AG08395 (cell line): ENCODE measurements at regions not wholly inside any gene's neighbourhood (a gene's known extent, or its start where the extent isn't known, plus 50 kb on each side); places are given as distances from the start of the nearest gene placed in this dataset.

Experiments used
- DNase-seq: peaks from one replicate; pipeline ENCODE4 v3.0.0; 2012; ENCODE audit warnings: mixed read lengths, low spot score

DNA sequence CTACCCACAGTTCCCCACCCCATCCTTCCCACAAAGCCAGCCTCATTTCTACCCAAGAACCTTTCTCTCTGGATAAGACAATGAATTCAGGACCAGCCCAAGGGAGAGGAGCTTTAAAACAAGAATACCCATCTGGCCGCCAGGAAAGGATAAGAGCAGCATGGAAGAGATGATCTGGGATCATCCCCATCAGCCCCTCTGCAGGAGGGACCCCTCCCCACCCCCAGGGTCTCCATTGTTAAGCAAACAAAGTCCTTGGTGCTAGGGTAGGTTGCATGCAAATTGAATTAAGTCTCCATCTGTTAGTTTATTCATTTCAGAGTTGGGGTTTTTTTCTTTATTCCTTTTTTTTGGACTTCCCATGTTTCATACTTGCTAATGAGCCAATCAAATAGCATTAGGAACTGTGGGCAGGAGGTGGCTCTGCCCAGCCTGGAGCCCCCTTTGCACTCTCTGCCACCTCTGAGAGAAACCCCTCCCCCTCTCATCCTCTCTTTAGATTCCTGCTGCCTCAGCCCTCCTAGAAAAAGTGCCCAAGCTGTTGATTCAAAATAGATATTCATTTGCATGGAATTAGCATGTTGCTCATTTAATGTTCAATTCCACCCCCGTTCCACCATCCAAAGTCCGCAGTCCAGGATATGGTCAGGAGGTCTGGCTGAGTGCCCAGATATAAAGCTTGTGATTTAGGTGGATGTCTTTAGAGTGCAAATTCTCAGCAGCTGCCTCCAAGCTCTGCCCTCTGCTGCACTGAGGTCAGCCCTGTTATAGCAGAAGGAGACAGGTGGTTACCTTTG, 138.5 kb upstream of the NCAM1 start:
- DNase-seq, result no peak

DNA sequence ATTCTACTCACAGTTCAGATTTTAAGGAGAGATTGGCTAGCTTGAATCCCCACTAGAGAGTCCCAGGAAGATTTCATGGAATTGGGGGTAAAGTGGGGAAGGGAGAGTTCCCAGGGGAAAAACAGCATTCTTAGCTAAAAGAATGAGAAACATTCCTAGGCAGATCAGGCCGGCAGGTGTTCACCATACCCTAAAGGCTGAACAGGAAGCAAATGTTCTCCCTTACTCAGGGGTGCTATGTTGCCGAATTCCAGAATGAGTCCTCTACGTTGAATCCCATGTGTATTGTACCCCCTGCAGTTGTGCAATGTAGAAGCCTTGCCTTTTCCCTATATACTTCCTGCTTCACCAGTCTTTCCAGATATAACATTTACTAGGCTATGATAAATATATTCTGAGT, 135.2 kb upstream of the NCAM1 start:
- DNase-seq, result no peak

- DNase-seq, result no peak
Measured at GRCh38 chr11:112826788-112827187, 134.4 kb upstream of the NCAM1 start.

- DNase-seq, result no peak
Measured at GRCh38 chr11:112828421-112828820, 132.8 kb upstream of the NCAM1 start.

DNA sequence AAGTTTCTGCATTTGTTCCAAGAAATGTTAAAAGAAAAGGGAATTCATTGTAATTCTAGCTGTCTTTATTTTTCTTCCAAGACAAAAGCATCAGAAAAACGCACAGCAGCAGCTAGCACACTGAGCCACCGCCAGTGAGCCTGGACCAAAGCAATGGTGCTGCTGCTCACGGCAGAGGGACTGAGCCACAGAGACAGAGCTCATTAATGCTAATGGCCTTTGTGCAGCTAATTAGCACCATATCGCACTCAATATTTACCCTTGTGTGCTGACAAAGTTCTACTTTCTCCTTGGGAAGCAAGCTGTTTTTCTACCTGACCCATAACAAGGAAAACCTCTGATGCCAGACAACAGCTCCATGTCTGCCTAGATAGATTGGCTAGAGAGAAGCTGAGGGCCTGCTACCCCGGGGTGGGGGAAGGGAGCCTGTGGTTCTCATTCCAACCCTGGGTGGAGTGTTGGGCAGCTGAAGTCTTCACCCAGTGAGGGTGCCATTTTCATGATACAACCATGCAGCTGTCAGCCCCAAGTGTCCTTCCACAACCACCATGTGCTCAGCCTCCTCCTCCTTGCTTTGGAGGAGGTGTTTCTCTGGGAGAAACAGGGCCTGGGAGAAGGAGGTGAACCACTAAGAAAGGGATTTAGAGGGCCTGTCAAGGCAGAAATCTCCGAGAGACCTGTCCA, 131.1 kb upstream of the NCAM1 start:
- no peak for DNase-seq

DNA sequence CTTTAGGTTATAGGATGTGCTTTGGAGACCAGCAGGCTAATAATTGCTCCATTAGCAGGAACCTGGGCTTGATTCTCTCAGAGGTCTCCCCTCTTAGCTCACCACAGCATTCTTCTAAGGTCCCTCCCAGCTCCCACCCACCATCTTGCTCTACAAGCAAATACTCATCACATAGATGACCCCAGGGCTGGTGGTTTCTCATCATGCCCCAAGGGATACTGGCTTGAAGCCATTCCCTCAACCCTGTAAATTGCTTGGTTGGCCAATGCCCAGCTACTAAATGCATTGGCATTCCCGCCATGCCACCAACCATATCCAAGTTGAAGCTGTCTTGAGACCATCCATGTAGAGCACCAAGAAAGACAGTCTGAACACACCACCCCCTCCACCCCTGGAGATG, 130.2 kb upstream of the NCAM1 start:
- DNase-seq, result no peak

GRCh38 chr11:112831969-112832766, 129.1 kb upstream of the NCAM1 start:
- no peak for DNase-seq

DNA sequence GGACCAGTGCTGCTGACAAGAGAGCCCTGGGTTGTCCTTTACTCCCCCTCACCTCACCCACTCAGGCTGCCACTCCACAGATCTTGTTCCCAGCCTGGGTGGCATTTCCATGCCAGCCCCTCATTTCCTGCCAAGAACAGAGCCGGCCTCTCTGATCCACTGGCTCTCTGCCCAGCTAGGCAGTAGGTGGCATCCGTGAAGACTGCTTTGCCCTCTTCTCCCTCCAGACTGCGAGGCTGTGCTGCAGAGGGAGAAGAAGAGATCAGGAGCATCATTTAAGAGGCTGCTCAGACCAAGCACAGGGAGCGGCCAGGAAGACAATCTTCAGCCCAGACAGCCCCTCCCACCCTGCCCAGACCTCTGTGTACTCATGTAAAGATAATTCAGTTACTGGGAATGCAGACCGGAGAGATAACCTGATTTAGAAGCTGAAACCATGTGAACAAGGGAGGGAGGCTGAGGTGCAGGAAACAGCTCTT, 126.9 kb upstream of the NCAM1 start:
- no peak for DNase-seq

DNA sequence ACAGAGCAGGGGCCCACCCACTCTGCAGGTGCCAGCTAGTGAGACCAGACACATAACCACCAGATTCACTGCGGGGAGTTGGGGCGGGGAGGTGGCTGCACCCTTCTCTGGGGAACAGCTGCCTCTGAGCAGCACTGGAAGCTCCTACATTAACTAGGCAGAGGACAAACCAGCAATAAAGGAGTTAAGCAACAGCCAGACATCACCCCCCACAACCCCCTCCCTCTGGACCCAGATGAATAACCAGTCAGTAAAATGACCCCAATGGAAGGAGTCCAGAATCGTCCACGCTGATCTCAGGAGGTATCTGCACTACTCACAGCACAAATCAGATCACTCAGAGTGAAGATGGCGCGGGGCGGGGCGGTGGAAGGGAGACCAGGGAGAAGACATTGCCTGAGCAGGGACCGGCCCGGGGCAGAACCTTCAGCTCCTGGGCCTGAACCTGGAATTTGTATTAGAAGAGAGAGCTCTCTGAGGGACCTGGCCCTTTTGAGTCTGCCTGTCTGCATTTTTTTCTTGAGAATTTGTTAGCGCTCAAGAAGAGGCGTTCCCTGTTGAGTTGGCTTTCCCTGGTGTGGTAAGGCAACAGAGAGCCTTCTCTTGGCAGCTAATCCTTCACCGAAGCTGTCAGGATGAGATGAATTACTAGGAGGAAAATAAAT, 125.5 kb upstream of the NCAM1 start:
- no peak for DNase-seq

- DNase-seq, result no peak
Measured at GRCh38 chr11:112836256-112836602, 125.0 kb upstream of the NCAM1 start.

DNA sequence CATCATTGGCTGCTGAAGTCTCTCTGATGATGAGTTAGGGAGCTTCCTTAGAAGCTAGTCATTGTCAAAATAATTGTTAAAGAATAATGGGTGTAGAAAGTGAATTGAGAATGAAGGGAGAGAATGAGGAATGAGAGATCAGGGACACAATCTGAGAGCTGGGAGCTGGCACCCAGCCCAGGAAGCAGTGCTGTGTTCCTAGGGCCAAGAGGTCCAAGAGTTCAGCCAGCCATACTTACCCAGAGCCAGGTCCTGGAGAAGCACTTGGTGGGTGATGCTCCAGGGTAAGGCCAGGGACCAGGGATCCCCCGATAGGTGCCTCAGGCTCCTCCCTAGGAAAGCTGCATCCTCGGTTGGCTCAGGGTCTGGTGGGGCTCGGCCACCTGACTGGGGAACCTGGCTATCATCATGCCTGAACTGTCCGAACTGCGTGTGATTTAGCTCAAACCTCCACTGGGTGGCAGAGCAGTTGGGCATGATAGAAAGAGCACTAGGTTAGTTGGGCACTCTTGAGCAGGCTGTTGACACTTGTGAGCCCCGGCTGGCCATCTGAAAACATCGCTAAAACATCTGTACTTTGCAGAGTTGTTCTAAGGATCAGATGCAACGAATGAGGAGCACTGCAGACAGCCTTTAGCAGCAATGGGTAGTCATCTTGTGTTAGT, 123.9 kb upstream of the NCAM1 start:
- DNase-seq, result no peak

GRCh38 chr11:112839051-112839450, 122.2 kb upstream of the NCAM1 start:
- DNase-seq, result no peak

GRCh38 chr11:112841729-112842128, 119.5 kb upstream of the NCAM1 start:
- DNase-seq, result no peak

- no peak for DNase-seq
Measured at GRCh38 chr11:112842151-112842550, 119.1 kb upstream of the NCAM1 start.

- DNase-seq, result no peak
Measured at GRCh38 chr11:112844517-112844916, 116.7 kb upstream of the NCAM1 start.

DNA sequence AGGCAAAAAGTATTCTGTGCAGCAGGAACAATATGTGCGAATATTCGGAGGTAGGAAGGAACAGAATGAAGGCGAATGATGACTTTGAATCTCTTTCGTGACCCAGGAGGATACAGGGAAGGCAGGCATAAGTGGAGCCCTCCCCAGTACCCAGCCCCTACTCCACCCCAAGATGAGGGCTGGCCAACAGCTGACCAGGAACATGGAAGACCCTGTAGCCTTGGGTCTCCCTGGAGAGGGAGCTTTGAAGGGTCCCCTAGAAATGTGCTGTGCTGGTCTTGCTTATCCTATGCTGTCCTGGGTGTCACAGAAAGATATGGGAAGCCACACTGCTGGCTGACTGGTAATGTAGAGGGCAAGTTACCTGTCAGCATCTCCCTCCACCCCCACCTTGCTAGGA, 113.7 kb upstream of the NCAM1 start:
- no peak for DNase-seq

- DNase-seq, result peak; percentile 56
Measured at GRCh38 chr11:112852143-112852866, 108.9 kb upstream of the NCAM1 start.

- DNase-seq, result no peak
Measured at GRCh38 chr11:112856133-112856532, 105.1 kb upstream of the NCAM1 start.

- no peak for DNase-seq
Measured at GRCh38 chr11:112856591-112856990, 104.6 kb upstream of the NCAM1 start.

GRCh38 chr11:112858289-112859023, 102.8 kb upstream of the NCAM1 start:
- DNase-seq, result no peak
